HepG2 (cell line): ENCODE measurements at regions not wholly inside any gene's neighbourhood (a gene's known extent, or its start where the extent isn't known, plus 50 kb on each side); places are given as distances from the start of the nearest gene placed in this dataset.

ENCODE experiments used
- ATAC-seq: fragments of 200-7000 bp; cut with Tn5 transposase; 3 replicates; pipeline ENCODE4 v1.9.1; 2020; ENCODE audit warnings: mild to moderate bottlenecking, moderate library complexity
- BruUV-seq: library from RNA; stranded (reverse); fragments of 400-500 nt; replicated peaks from 2 replicates; lab custom pipeline; 2021; lab: Mats Ljungman, UMichigan
- CTCF ChIA-PET: fragments of 300-600 bp; formaldehyde crosslinking; extraction: SDS; loops from one replicate; lab custom pipeline; 2021; ENCODE audit warnings: low total read pairs, inconsistent platforms, low intra/inter-chr PET ratio; lab: Yijun Ruan, JAX
- POLR2A ChIA-PET: fragments of 350-600 bp; sonication (Branson Sonifier 250); formaldehyde crosslinking; loops from one replicate; lab custom pipeline; 2020; ENCODE audit warnings: antibody characterized with exemption, inconsistent platforms; lab: Yijun Ruan, JAX
- DNase-seq: peaks from one replicate; pipeline ENCODE4 v3.0.0-alpha.2; 2015; ENCODE audit warnings: low spot score
- FAIRE-seq: peaks from 3 replicates; lab custom pipeline; 2011; peaks lifted over from hg19 to GRCh38; lab: Jason Lieb, UNC
- H2AFZ ChIP-seq: one replicate; pipeline ENCODE4 v1.6.1; 2011; ENCODE audit warnings: low read length, inconsistent platforms
- H3K27ac ChIP-seq: fragments of 300-600 bp; 3 replicates; pipeline ENCODE4 v1.8.0; 2011; ENCODE audit warnings: mixed run types, mild to moderate bottlenecking, mixed read lengths, low read length, inconsistent platforms; ENCODE audit not compliant: insufficient read depth; ENCODE audit errors: extremely low read length
- H3K27me3 ChIP-seq, 2 experiments: fragments of 200-600 bp in 1 of 2; 2 replicates in 1 of 2; 3 replicates in 1 of 2; pipeline versions ENCODE4 v1.6.0 to v1.8.0; 2011; ENCODE audit warnings: low read length in 2 of 2, mild to moderate bottlenecking in 2 of 2, moderate library complexity in 2 of 2, inconsistent platforms in 1 of 2; ENCODE audit not compliant: insufficient read depth in 2 of 2, control insufficient read depth in 1 of 2
- H3K36me3 ChIP-seq, 2 experiments: fragments of 200-600 bp in 1 of 2; replicated peaks in 1 of 2; 2 replicates in 1 of 2; 3 replicates in 1 of 2; pipeline versions ENCODE4 v1.5.1 to v1.8.0; 2011; ENCODE audit warnings: low read length in 2 of 2, inconsistent platforms in 1 of 2; ENCODE audit not compliant: insufficient read depth in 2 of 2, control insufficient read depth in 1 of 2
- H3K4me1 ChIP-seq: 2 replicates; pipeline ENCODE4 v1.5.1; 2012; ENCODE audit warnings: low read length, inconsistent platforms; ENCODE audit not compliant: insufficient read depth
- H3K4me2 ChIP-seq: 2 replicates; pipeline ENCODE4 v1.6.0; 2011; ENCODE audit warnings: low read depth, low read length, inconsistent platforms
- H3K4me3 ChIP-seq, 3 experiments: fragments of 200-600 bp in 1 of 3; sonication (generic), shearing (Covaris generic) in 1 of 3; replicated peaks in 1 of 3; 2 replicates each; pipeline ENCODE4 v1.5.1; 2011 to 2016; ENCODE audit warnings: low read length in 3 of 3, inconsistent platforms in 2 of 3, low read depth in 2 of 3, mild to moderate bottlenecking in 2 of 3, control low read depth in 1 of 3, mixed read lengths in 1 of 3; ENCODE audit not compliant: insufficient read depth in 1 of 3
- H3K79me2 ChIP-seq: one replicate; pipeline ENCODE4 v1.6.1; 2011; ENCODE audit warnings: low read length, inconsistent platforms; ENCODE audit not compliant: insufficient read depth
- H3K9ac ChIP-seq: 2 replicates; pipeline ENCODE4 v1.6.0; 2011; ENCODE audit warnings: mild to moderate bottlenecking, low read depth, low read length, inconsistent platforms; ENCODE audit not compliant: insufficient read depth
- H3K9me3 ChIP-seq: 2 replicates; pipeline ENCODE4 v1.5.1; 2012; ENCODE audit warnings: mild to moderate bottlenecking, low read length
- H4K20me1 ChIP-seq: 2 replicates; pipeline ENCODE4 v1.6.0; 2011; ENCODE audit warnings: inconsistent platforms, mild to moderate bottlenecking, low read length, moderate library complexity; ENCODE audit not compliant: insufficient read depth
- DDIT3 ChIP-seq: sonication (generic); formaldehyde crosslinking; IDR thresholded peaks from 2 replicates; pipeline ENCODE4 v1.4.0; 2020; ENCODE audit warnings: mild to moderate bottlenecking, missing genetic modification reagents
- EED ChIP-seq: sonication (generic); formaldehyde crosslinking; IDR thresholded peaks from 2 replicates; pipeline ENCODE4 v1.5.0; 2020; ENCODE audit warnings: mild to moderate bottlenecking, missing genetic modification reagents
- ETV5 ChIP-seq: IDR thresholded peaks from 2 replicates; pipeline ENCODE4 v1.6.1; 2018; ENCODE audit warnings: missing biosample characterization, missing genetic modification reagents, inconsistent platforms, borderline replicate concordance
- FOSL1 ChIP-seq: sonication (generic); formaldehyde crosslinking; IDR thresholded peaks from 2 replicates; pipeline ENCODE4 v1.9.0; 2021; ENCODE audit warnings: missing genetic modification reagents, borderline replicate concordance
- GATAD1 ChIP-seq: IDR thresholded peaks from 2 replicates; pipeline ENCODE4 v1.6.1; 2016; ENCODE audit warnings: missing genetic modification reagents, missing compliant biosample characterization
- GPN1 ChIP-seq: sonication (generic); formaldehyde crosslinking; IDR thresholded peaks from 2 replicates; pipeline ENCODE4 v1.5.1; 2020; ENCODE audit warnings: missing genetic modification reagents, borderline replicate concordance
- HDAC2 ChIP-seq: sonication (generic); formaldehyde crosslinking; IDR thresholded peaks from 2 replicates; pipeline ENCODE4 v1.4.0; 2020; ENCODE audit warnings: missing genetic modification reagents
- MAFK ChIP-seq, 2 experiments: IDR thresholded peaks in 1 of 2; conservative IDR thresholded peaks in 1 of 2; 2 replicates each; pipeline ENCODE4 v1.6.1; 2011; ENCODE audit warnings: improper control_type of control experiment in 2 of 2, low read length in 2 of 2
- RFX1 ChIP-seq: fragments of 450-650 bp; IDR thresholded peaks from 2 replicates; pipeline ENCODE4 v1.6.1; 2017
- ZBTB38 ChIP-seq: sonication (generic); formaldehyde crosslinking; IDR thresholded peaks from 2 replicates; pipeline ENCODE4 v1.5.1; 2020; ENCODE audit warnings: mild to moderate bottlenecking, missing genetic modification reagents
- ZFP37 ChIP-seq: sonication (generic); formaldehyde crosslinking; IDR thresholded peaks from 2 replicates; pipeline ENCODE4 v1.4.0; 2020; ENCODE audit warnings: missing genetic modification reagents, borderline replicate concordance
- ZMYM2 ChIP-seq: sonication (generic); formaldehyde crosslinking; IDR thresholded peaks from 2 replicates; pipeline ENCODE4 v1.8.0; 2022; ENCODE audit warnings: mild to moderate bottlenecking, missing genetic modification reagents
- ZNF317 ChIP-seq: sonication (generic); formaldehyde crosslinking; IDR thresholded peaks from 2 replicates; pipeline ENCODE4 v1.5.0; 2020; ENCODE audit warnings: mild to moderate bottlenecking, missing genetic modification reagents
- ZNF33B ChIP-seq: sonication (generic); formaldehyde crosslinking; IDR thresholded peaks from 2 replicates; pipeline ENCODE4 v1.5.1; 2020; ENCODE audit warnings: mild to moderate bottlenecking, missing genetic modification reagents
- ZNF543 ChIP-seq: sonication (generic); formaldehyde crosslinking; IDR thresholded peaks from 2 replicates; pipeline ENCODE4 v1.4.0; 2020; ENCODE audit warnings: mild to moderate bottlenecking, missing genetic modification reagents
- ZSCAN30 ChIP-seq: sonication (generic); formaldehyde crosslinking; IDR thresholded peaks from 2 replicates; pipeline ENCODE4 v1.5.0; 2020; ENCODE audit warnings: mild to moderate bottlenecking, missing genetic modification reagents
- WGBS: methylation state at CpG from one replicate; pipeline ENCODE4 v1.1.6; 2017; ENCODE audit warnings: low lambda C conversion rate; 5-methylcytosine and 5-hydroxymethylcytosine counted together
- in situ Hi-C: cut with HindIII; loops from 2 replicates; pipeline ENCODE4 v1.10.0; 2017; ENCODE audit warnings: low pct_unique_long_range_greater_than_20kb; ENCODE audit not compliant: extremely low pct_ligation_motif_present
- intact Hi-C: fragments of 100-400 bp; cut with micrococcal nuclease; formaldehyde crosslinking; loops from one replicate; pipeline ENCODE4 v1.10.0; 2022; ENCODE audit not compliant: unreplicated experiment

- no peak for FAIRE-seq
- Histone ChIP-seq H3K27ac (no peak overlapping the region), H3K4me2 (no peak overlapping the region), H2AFZ (no peak overlapping the region), H3K4me3 (no peak overlapping the region), H4K20me1 (no peaks in the 10 kb centered on the region), H3K27me3 (no peaks in the 10 kb centered on the region), H3K79me2 (no peaks in the 10 kb centered on the region), H3K9ac (no peak overlapping the region)
- POLR2A ChIA-PET: no interaction called here
- CTCF ChIA-PET: no interaction called here
- intact Hi-C loops: no loop called here
- no peak for DNase-seq
- TF ChIP-seq ZNF33B (CRISPR knock-in tag) (no peak), MAFK (conservative IDR thresholded peaks at IDR 0.05 in 1 of 2, IDR thresholded peaks at IDR 0.05 in 1 of 2; ENCODE audit: low read length in 2 of 2) (peak; percentile 17 to 52; a peak in 3 of 4 replicates)
- TF ChIP-seq, all 625 proteins: peak for 1
- Histone ChIP-seq H3K9me3 (no peaks in the 10 kb centered on the region), H3K36me3 (no peaks in the 10 kb centered on the region), H3K4me1 (no peaks in the 10 kb centered on the region)
- in situ Hi-C loops: no loop called here
- no peak for ATAC-seq
- 10% methylated on average over 6 of the region's 6 CpGs for WGBS
- no TSS peak for BruUV-seq
Observed at GRCh38 chr18:68445668-68446426, 269.1 kb downstream of the TMX3 start.

- in situ Hi-C loops: no loop called here
- H3K4me1 ChIP-seq: no peaks in the 10 kb centered on the region
- DNase-seq (no peak), ATAC-seq (no peak), FAIRE-seq (no peak)
- H3K27ac ChIP-seq: no peak overlapping the region
- CTCF ChIA-PET: no interaction called here
- H3K4me2 ChIP-seq: no peak overlapping the region
- no TSS peak for BruUV-seq
- H3K4me3 ChIP-seq: no peak overlapping the region
- POLR2A ChIA-PET: no interaction called here
- WGBS: 31% methylated on average over 4 of the region's 4 CpGs
- no peak for TF ChIP-seq HDAC2 (CRISPR knock-in tag)
- no peak for TF ChIP-seq ZNF317
- no peak for TF ChIP-seq ZNF543 (CRISPR knock-in tag)
- TF ChIP-seq ZBTB38: no peak
- TF ChIP-seq GATAD1: no peak
- no peak for TF ChIP-seq EED (CRISPR knock-in tag)
- TF ChIP-seq ZFP37 (CRISPR knock-in tag): no peak
- TF ChIP-seq DDIT3: no peak
- TF ChIP-seq ETV5 (CRISPR knock-in tag): no peak
- TF ChIP-seq ZMYM2: no peak
- no peak for TF ChIP-seq RFX1
- TF ChIP-seq FOSL1 (CRISPR knock-in tag): no peak
- TF ChIP-seq GPN1 (CRISPR knock-in tag): no peak
- no peak for TF ChIP-seq ZSCAN30 (CRISPR knock-in tag)
- TF ChIP-seq ZNF33B (CRISPR knock-in tag): no peak
- intact Hi-C loops: no loop called here
- H3K36me3 ChIP-seq: no peaks in the 10 kb centered on the region
- no peak overlapping the region for H3K9ac ChIP-seq
- no peaks in the 10 kb centered on the region for H3K9me3 ChIP-seq
- no peak overlapping the region for H2AFZ ChIP-seq
- H3K27me3 ChIP-seq: no peaks in the 10 kb centered on the region
- no peaks in the 10 kb centered on the region for H4K20me1 ChIP-seq
- no peaks in the 10 kb centered on the region for H3K79me2 ChIP-seq
Observed at GRCh38 chr18:68445136-68445535, 269.8 kb downstream of the TMX3 start.
